ENCODE measurements at regions not wholly inside any gene's neighbourhood (a gene's known extent, or its start where the extent isn't known, plus 50 kb on each side); places are given as distances from the start of the nearest gene placed in this dataset.
"Not testable (repeated sequence)": the region's sequence is repeated elsewhere in the genome, so short reads cannot be mapped to it uniquely, and the experiment has no call there.

- no peak for DNase-seq (ENCODE audit: insufficient read length, low spot score)
- TF ChIP-seq CTCF (IDR thresholded peaks at IDR 0.05; ENCODE audit: insufficient read depth, missing control alignments): no peak
- no peak for FAIRE-seq
These were observed 604.0 kb upstream of the ADGRB3 start for GRCh38 chr6:68031054-68031453.

- DNase-seq (ENCODE audit: insufficient read length, low spot score) (no peak), FAIRE-seq (no peak)
- TF ChIP-seq CTCF (IDR thresholded peaks at IDR 0.05; ENCODE audit: insufficient read depth, missing control alignments): no peak
These were observed 608.6 kb upstream of the ADGRB3 start for GRCh38 chr6:68026483-68026882.

- DNase-seq (ENCODE audit: insufficient read length, low spot score) (no peak), FAIRE-seq (no peak)
- no peak for TF ChIP-seq CTCF (IDR thresholded peaks at IDR 0.05; ENCODE audit: insufficient read depth, missing control alignments)
These were observed 609.3 kb upstream of the ADGRB3 start for GRCh38 chr6:68025764-68026163.

- no peak for TF ChIP-seq CTCF (IDR thresholded peaks at IDR 0.05; ENCODE audit: insufficient read depth, missing control alignments)
- FAIRE-seq: no peak
- DNase-seq (ENCODE audit: insufficient read length, low spot score): no peak
These were observed 610.4 kb upstream of the ADGRB3 start for GRCh38 chr6:68024570-68025269.

- not testable (repeated sequence) for DNase-seq (ENCODE audit: insufficient read length, low spot score); FAIRE-seq
These were observed 612.1 kb upstream of the ADGRB3 start for GRCh38 chr6:68022968-68023367.

GRCh38 chr6:68013780-68014515, 621.1 kb upstream of the ADGRB3 start:
- DNase-seq (ENCODE audit: insufficient read length, low spot score) (no peak), FAIRE-seq (no peak)
- no peak for TF ChIP-seq CTCF (IDR thresholded peaks at IDR 0.05; ENCODE audit: insufficient read depth, missing control alignments)

GRCh38 chr6:68012822-68013221, 622.3 kb upstream of the ADGRB3 start:
- FAIRE-seq: no peak
- no peak for TF ChIP-seq CTCF (IDR thresholded peaks at IDR 0.05; ENCODE audit: insufficient read depth, missing control alignments)
- no peak for DNase-seq (ENCODE audit: insufficient read length, low spot score)
